ENCODE measurements at regions not wholly inside any gene's neighbourhood (a gene's known extent, or its start where the extent isn't known, plus 50 kb on each side); places are given as distances from the start of the nearest gene placed in this dataset.

GRCh38 chr9:108225149-108225800 lies 630.5 kb downstream of the ACTL7B start:
- H3K4me1 Mint-ChIP-seq, result no peaks in the 10 kb centered on the region
- H3K27me3 Mint-ChIP-seq, result no peaks in the 10 kb centered on the region
- H3K36me3 Mint-ChIP-seq (ENCODE audit: insufficient read depth), result no peaks in the 10 kb centered on the region
- H3K4me3 Mint-ChIP-seq, result no peak overlapping the region
- H3K27ac Mint-ChIP-seq (ENCODE audit: low read depth), result no peak overlapping the region
- DNase-seq (ENCODE audit: low spot score in 2 of 2) (no peak), ATAC-seq (replicated peaks; ENCODE audit: extremely low read depth, poor library complexity, severe bottlenecking) (no peak)
- H3K9me3 Mint-ChIP-seq, result peaks cover 25% of the 10 kb centered on the region

- peaks cover 31% of the 10 kb centered on the region for H3K9me3 Mint-ChIP-seq
- H3K4me3 Mint-ChIP-seq, result no peak overlapping the region
- ATAC-seq (replicated peaks; ENCODE audit: extremely low read depth, poor library complexity, severe bottlenecking) (no peak), DNase-seq (ENCODE audit: low spot score in 2 of 2) (no peak)
- H3K27ac Mint-ChIP-seq (ENCODE audit: low read depth), result no peak overlapping the region
- no peaks in the 10 kb centered on the region for H3K27me3 Mint-ChIP-seq
- no peaks in the 10 kb centered on the region for H3K4me1 Mint-ChIP-seq
- H3K36me3 Mint-ChIP-seq (ENCODE audit: insufficient read depth), result no peaks in the 10 kb centered on the region
Measured at GRCh38 chr9:108224716-108225115, 631.1 kb downstream of the ACTL7B start.

GRCh38 chr9:108219664-108220063 lies 636.1 kb downstream of the ACTL7B start:
- ATAC-seq (replicated peaks; ENCODE audit: extremely low read depth, poor library complexity, severe bottlenecking), result no peak
- H3K9me3 Mint-ChIP-seq, result peaks cover 27% of the 10 kb centered on the region

GRCh38 chr9:108217431-108218349 lies 638.1 kb downstream of the ACTL7B start:
- Mint-ChIP-seq H3K9me3 (peaks cover 16% of the 10 kb centered on the region), H3K4me1 (no peaks in the 10 kb centered on the region), H3K27me3 (no peaks in the 10 kb centered on the region), H3K4me3 (no peak overlapping the region), H3K27ac (ENCODE audit: low read depth) (no peak overlapping the region), H3K36me3 (ENCODE audit: insufficient read depth) (no peaks in the 10 kb centered on the region)
- ATAC-seq (replicated peaks; ENCODE audit: extremely low read depth, poor library complexity, severe bottlenecking) (no peak), DNase-seq (ENCODE audit: low spot score in 2 of 2) (no peak)

More at GRCh38 chr9:108219664-108220063, 636.1 kb downstream of the ACTL7B start:
- H3K4me3 Mint-ChIP-seq, result no peak overlapping the region
- no peaks in the 10 kb centered on the region for H3K4me1 Mint-ChIP-seq
- DNase-seq (ENCODE audit: low spot score in 2 of 2), result no peak
- H3K36me3 Mint-ChIP-seq (ENCODE audit: insufficient read depth), result no peaks in the 10 kb centered on the region
- H3K27me3 Mint-ChIP-seq, result no peaks in the 10 kb centered on the region
- no peak overlapping the region for H3K27ac Mint-ChIP-seq (ENCODE audit: low read depth)

- no peak overlapping the region for H3K27ac Mint-ChIP-seq (ENCODE audit: low read depth)
- H3K27me3 Mint-ChIP-seq, result no peaks in the 10 kb centered on the region
- ATAC-seq (replicated peaks; ENCODE audit: extremely low read depth, poor library complexity, severe bottlenecking), result no peak
Measured at GRCh38 chr9:108213511-108213910, 642.3 kb downstream of the ACTL7B start.

GRCh38 chr9:108212184-108212583 lies 643.6 kb downstream of the ACTL7B start:
- peaks cover 7% of the 10 kb centered on the region for H3K9me3 Mint-ChIP-seq
- ATAC-seq (replicated peaks; ENCODE audit: extremely low read depth, poor library complexity, severe bottlenecking), result no peak
- H3K27me3 Mint-ChIP-seq, result no peaks in the 10 kb centered on the region
- no peak overlapping the region for H3K4me3 Mint-ChIP-seq
- DNase-seq (ENCODE audit: low spot score in 2 of 2), result no peak
- H3K36me3 Mint-ChIP-seq (ENCODE audit: insufficient read depth), result no peaks in the 10 kb centered on the region
- no peaks in the 10 kb centered on the region for H3K4me1 Mint-ChIP-seq
- H3K27ac Mint-ChIP-seq (ENCODE audit: low read depth), result no peak overlapping the region

More at GRCh38 chr9:108213511-108213910, 642.3 kb downstream of the ACTL7B start:
- Mint-ChIP-seq H3K36me3 (ENCODE audit: insufficient read depth) (no peaks in the 10 kb centered on the region), H3K9me3 (peaks cover 7% of the 10 kb centered on the region), H3K4me1 (no peaks in the 10 kb centered on the region), H3K4me3 (no peak overlapping the region)
- DNase-seq (ENCODE audit: low spot score in 2 of 2), result no peak

GRCh38 chr9:108211411-108211955 lies 644.3 kb downstream of the ACTL7B start:
- Mint-ChIP-seq H3K4me3 (no peak overlapping the region), H3K36me3 (ENCODE audit: insufficient read depth) (no peaks in the 10 kb centered on the region), H3K27ac (ENCODE audit: low read depth) (no peak overlapping the region), H3K27me3 (no peaks in the 10 kb centered on the region), H3K9me3 (peaks cover 7% of the 10 kb centered on the region), H3K4me1 (no peaks in the 10 kb centered on the region)
- DNase-seq (ENCODE audit: low spot score in 2 of 2) (no peak), ATAC-seq (replicated peaks; ENCODE audit: extremely low read depth, poor library complexity, severe bottlenecking) (no peak)

GRCh38 chr9:108209132-108209685 lies 646.6 kb downstream of the ACTL7B start:
- ATAC-seq (replicated peaks; ENCODE audit: extremely low read depth, poor library complexity, severe bottlenecking), result no peak
- no peak overlapping the region for H3K27ac Mint-ChIP-seq (ENCODE audit: low read depth)
- H3K9me3 Mint-ChIP-seq, result peaks cover 9% of the 10 kb centered on the region
- no peak overlapping the region for H3K4me3 Mint-ChIP-seq
- H3K27me3 Mint-ChIP-seq, result no peaks in the 10 kb centered on the region
- H3K36me3 Mint-ChIP-seq (ENCODE audit: insufficient read depth), result no peaks in the 10 kb centered on the region
- DNase-seq (ENCODE audit: low spot score in 2 of 2), result no peak
- no peaks in the 10 kb centered on the region for H3K4me1 Mint-ChIP-seq

GRCh38 chr9:108207561-108208165 lies 648.1 kb downstream of the ACTL7B start:
- DNase-seq (ENCODE audit: low spot score in 2 of 2), result no peak
- H3K4me1 Mint-ChIP-seq, result no peaks in the 10 kb centered on the region
- H3K9me3 Mint-ChIP-seq, result peaks cover 9% of the 10 kb centered on the region
- ATAC-seq (replicated peaks; ENCODE audit: extremely low read depth, poor library complexity, severe bottlenecking), result no peak
- H3K27me3 Mint-ChIP-seq, result no peaks in the 10 kb centered on the region
- no peak overlapping the region for H3K27ac Mint-ChIP-seq (ENCODE audit: low read depth)
- H3K36me3 Mint-ChIP-seq (ENCODE audit: insufficient read depth), result no peaks in the 10 kb centered on the region
- no peak overlapping the region for H3K4me3 Mint-ChIP-seq

GRCh38 chr9:108205276-108205675 lies 650.5 kb downstream of the ACTL7B start:
- H3K36me3 Mint-ChIP-seq (ENCODE audit: insufficient read depth), result no peaks in the 10 kb centered on the region
- DNase-seq (ENCODE audit: low spot score in 2 of 2), result no peak
- no peak for ATAC-seq (replicated peaks; ENCODE audit: extremely low read depth, poor library complexity, severe bottlenecking)
- no peak overlapping the region for H3K4me3 Mint-ChIP-seq
- no peaks in the 10 kb centered on the region for H3K27me3 Mint-ChIP-seq
- H3K27ac Mint-ChIP-seq (ENCODE audit: low read depth), result no peak overlapping the region
- H3K4me1 Mint-ChIP-seq, result no peaks in the 10 kb centered on the region
- peaks cover 19% of the 10 kb centered on the region for H3K9me3 Mint-ChIP-seq

GRCh38 chr9:108197899-108198298 lies 657.9 kb downstream of the ACTL7B start:
- DNase-seq (ENCODE audit: low spot score in 2 of 2), result no peak
- peaks cover 2% of the 10 kb centered on the region for H3K36me3 Mint-ChIP-seq (ENCODE audit: insufficient read depth)
- ATAC-seq (replicated peaks; ENCODE audit: extremely low read depth, poor library complexity, severe bottlenecking), result no peak
- H3K27ac Mint-ChIP-seq (ENCODE audit: low read depth), result no peak overlapping the region
- peaks cover 17% of the 10 kb centered on the region for H3K9me3 Mint-ChIP-seq
- H3K4me1 Mint-ChIP-seq, result no peaks in the 10 kb centered on the region
- no peaks in the 10 kb centered on the region for H3K27me3 Mint-ChIP-seq
- H3K4me3 Mint-ChIP-seq, result no peak overlapping the region

- H3K4me1 Mint-ChIP-seq, result no peaks in the 10 kb centered on the region
- H3K36me3 Mint-ChIP-seq (ENCODE audit: insufficient read depth), result peaks cover 2% of the 10 kb centered on the region
- H3K27ac Mint-ChIP-seq (ENCODE audit: low read depth), result no peak overlapping the region
- H3K4me3 Mint-ChIP-seq, result no peak overlapping the region
- no peaks in the 10 kb centered on the region for H3K27me3 Mint-ChIP-seq
- no peak for DNase-seq (ENCODE audit: low spot score in 2 of 2)
- ATAC-seq (replicated peaks; ENCODE audit: extremely low read depth, poor library complexity, severe bottlenecking), result no peak
- H3K9me3 Mint-ChIP-seq, result peaks cover 24% of the 10 kb centered on the region
Measured at GRCh38 chr9:108197008-108197365, 658.8 kb downstream of the ACTL7B start.

Data from central memory CD8-positive, alpha-beta T cell (primary cell).